Adrenal gland (tissue), 5 donors: ENCODE measurements at regions not wholly inside any gene's neighbourhood (a gene's known extent, or its start where the extent isn't known, plus 50 kb on each side); places are given as distances from the start of the nearest gene placed in this dataset.

Source experiments
- POLR2A ChIP-seq, 2 donors: fragments of 450-650 bp; IDR thresholded peaks; one replicate each; pipeline ENCODE4 v1.6.1; 2017; ENCODE audit warnings: antibody characterized with exemption in 2 of 2, mild to moderate bottlenecking in 2 of 2, moderate library complexity in 1 of 2
- TF ChIP-seq, protein P1 (sequence below), 6 experiments: fragments of 450-650 bp in 4 of 6; fragments of 200-600 bp in 2 of 6; sonication (generic) in 1 of 6; IDR thresholded peaks; 1 replicate in 5 of 6; 2 replicates in 1 of 6; pipeline versions ENCODE4 v1.5.1 to v1.8.0; 2016 to 2021; ENCODE audit warnings: antibody characterized with exemption in 6 of 6, mild to moderate bottlenecking in 2 of 6, moderate library complexity in 1 of 6
- donor health status: DM: no; HTN: no; CAD: no.

DNA sequence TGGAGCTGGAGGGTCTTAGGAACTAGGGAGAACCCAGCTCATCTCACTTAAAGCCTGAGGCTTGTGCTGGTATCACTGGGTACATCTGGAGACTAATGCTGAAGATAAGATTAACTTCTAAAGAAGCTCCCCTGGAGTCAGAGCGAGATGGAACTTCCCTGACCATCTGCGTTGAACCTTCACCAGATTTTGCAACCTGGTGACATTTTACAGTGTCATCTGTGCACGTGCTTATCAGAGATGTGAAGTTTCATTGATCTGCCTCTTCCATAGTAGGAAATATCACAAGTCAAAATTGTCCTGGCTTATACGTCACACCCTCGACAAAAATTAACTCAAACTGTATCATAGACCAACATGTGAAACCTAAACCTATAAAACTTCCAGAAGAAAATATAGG, 395.5 kb downstream of the SHQ1 start:
- TF ChIP-seq, protein P1, sequence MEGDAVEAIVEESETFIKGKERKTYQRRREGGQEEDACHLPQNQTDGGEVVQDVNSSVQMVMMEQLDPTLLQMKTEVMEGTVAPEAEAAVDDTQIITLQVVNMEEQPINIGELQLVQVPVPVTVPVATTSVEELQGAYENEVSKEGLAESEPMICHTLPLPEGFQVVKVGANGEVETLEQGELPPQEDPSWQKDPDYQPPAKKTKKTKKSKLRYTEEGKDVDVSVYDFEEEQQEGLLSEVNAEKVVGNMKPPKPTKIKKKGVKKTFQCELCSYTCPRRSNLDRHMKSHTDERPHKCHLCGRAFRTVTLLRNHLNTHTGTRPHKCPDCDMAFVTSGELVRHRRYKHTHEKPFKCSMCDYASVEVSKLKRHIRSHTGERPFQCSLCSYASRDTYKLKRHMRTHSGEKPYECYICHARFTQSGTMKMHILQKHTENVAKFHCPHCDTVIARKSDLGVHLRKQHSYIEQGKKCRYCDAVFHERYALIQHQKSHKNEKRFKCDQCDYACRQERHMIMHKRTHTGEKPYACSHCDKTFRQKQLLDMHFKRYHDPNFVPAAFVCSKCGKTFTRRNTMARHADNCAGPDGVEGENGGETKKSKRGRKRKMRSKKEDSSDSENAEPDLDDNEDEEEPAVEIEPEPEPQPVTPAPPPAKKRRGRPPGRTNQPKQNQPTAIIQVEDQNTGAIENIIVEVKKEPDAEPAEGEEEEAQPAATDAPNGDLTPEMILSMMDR (IDR thresholded peaks at IDR 0.05), result no peak
- no peak for TF ChIP-seq POLR2A (IDR thresholded peaks at IDR 0.05)
